ENCODE measurements at regions not wholly inside any gene's neighbourhood (a gene's known extent, or its start where the extent isn't known, plus 50 kb on each side); places are given as distances from the start of the nearest gene placed in this dataset.

- TF ChIP-seq CTCF (conservative IDR thresholded peaks at IDR 0.05 in 1 of 2, IDR thresholded peaks at IDR 0.05 in 1 of 2; ENCODE audit: low read depth in 1 of 2, low read length in 2 of 2) (no peak), EZH2 (IDR thresholded peaks at IDR 0.05; ENCODE audit: low read length, missing control alignments) (no peak)
Measured at GRCh38 chr18:30765247-30765646, 277.3 kb downstream of the DSC3 start.

All from fibroblast of lung (primary cell).